Neural cell (in vitro differentiated cells): ENCODE measurements at regions not wholly inside any gene's neighbourhood (a gene's known extent, or its start where the extent isn't known, plus 50 kb on each side); places are given as distances from the start of the nearest gene placed in this dataset.

Source experiments
- H2AFZ ChIP-seq: fragments of 200-600, 300-800 bp; sonication (generic), shearing (Covaris generic); 2 replicates; pipeline ENCODE4 v1.6.0; 2014; ENCODE audit warnings: low read depth, mild to moderate bottlenecking, antibody characterized with exemption, low read length, moderate library complexity
- H3F3A ChIP-seq: fragments of 200-600 bp; shearing (Covaris generic); 2 replicates; pipeline ENCODE4 v1.6.1; 2016; ENCODE audit warnings: mild to moderate bottlenecking, moderate library complexity, mixed read lengths, antibody characterized with exemption, low read length; ENCODE audit not compliant: insufficient read depth, poor library complexity, severe bottlenecking
- H3K27ac ChIP-seq: fragments of 200-600, 300-800 bp; sonication (generic), shearing (Covaris generic); 2 replicates; pipeline ENCODE4 v1.5.1; 2014; ENCODE audit warnings: mild to moderate bottlenecking, low read length, moderate library complexity
- H3K27me3 ChIP-seq: fragments of 300-800, 200-600 bp; sonication (generic), shearing (Covaris generic); 2 replicates; pipeline ENCODE4 v1.6.0; 2014; ENCODE audit warnings: mild to moderate bottlenecking, low read depth, low read length, moderate library complexity; ENCODE audit not compliant: insufficient read depth
- H3K36me3 ChIP-seq: fragments of 300-800, 200-600 bp; sonication (generic), shearing (Covaris generic); 2 replicates; pipeline ENCODE4 v1.5.1; 2014; ENCODE audit warnings: mild to moderate bottlenecking, antibody characterized with exemption, low read length, moderate library complexity; ENCODE audit not compliant: insufficient read depth
- H3K4me2 ChIP-seq: fragments of 300-800, 200-600 bp; sonication (generic), shearing (Covaris generic); 2 replicates; pipeline ENCODE4 v1.6.0; 2014; ENCODE audit warnings: mild to moderate bottlenecking, low read length
- H3K4me3 ChIP-seq: fragments of 300-800, 200-600 bp; sonication (generic), shearing (Covaris generic); 2 replicates; pipeline ENCODE4 v1.5.1; 2014; ENCODE audit warnings: mild to moderate bottlenecking, low read length, moderate library complexity
- H3K79me2 ChIP-seq: fragments of 200-600 bp; shearing (Covaris generic); replicated peaks from 2 replicates; pipeline ENCODE4 v1.6.0; 2014; ENCODE audit warnings: mild to moderate bottlenecking, low read length, moderate library complexity; ENCODE audit not compliant: insufficient read depth
- H3K9ac ChIP-seq: fragments of 300-800, 200-600 bp; sonication (generic), shearing (Covaris generic); 2 replicates; pipeline ENCODE4 v1.6.1; 2016; ENCODE audit warnings: mild to moderate bottlenecking, low read length, mixed read lengths
- H3K9me2 ChIP-seq: fragments of 200-600 bp; shearing (Covaris generic); 2 replicates; pipeline ENCODE4 v1.6.1; 2016; ENCODE audit warnings: mild to moderate bottlenecking, low read length, mixed read lengths; ENCODE audit not compliant: insufficient read depth
- H3K9me3 ChIP-seq: fragments of 200-600, 300-800 bp; sonication (generic), shearing (Covaris generic); 2 replicates; pipeline ENCODE4 v1.6.1; 2016; ENCODE audit warnings: mild to moderate bottlenecking, mixed run types, low read length, moderate library complexity, mixed read lengths
- H4K20me1 ChIP-seq: fragments of 200-600 bp; shearing (Covaris generic); 2 replicates; pipeline ENCODE4 v1.6.1; 2016; ENCODE audit warnings: mild to moderate bottlenecking, mixed run types; ENCODE audit not compliant: insufficient read depth
- EP300 ChIP-seq: fragments of 450-650 bp; conservative IDR thresholded peaks from 2 replicates; pipeline ENCODE4 v1.6.1; 2014; ENCODE audit warnings: antibody characterized with exemption, mild to moderate bottlenecking, moderate library complexity; ENCODE audit not compliant: poor library complexity, severe bottlenecking
- EZH2 ChIP-seq: fragments of 200-600, 300-800 bp; shearing (Covaris generic), sonication (generic); IDR thresholded peaks from 2 replicates; pipeline ENCODE4 v1.6.1; 2014; ENCODE audit warnings: antibody characterized with exemption, low read length, borderline replicate concordance, mild to moderate bottlenecking; ENCODE audit not compliant: insufficient read depth, poor library complexity, severe bottlenecking
- MXI1 ChIP-seq: fragments of 450-650 bp; conservative IDR thresholded peaks from 2 replicates; pipeline ENCODE4 v1.6.1; 2014; ENCODE audit warnings: antibody characterized with exemption, mild to moderate bottlenecking; ENCODE audit not compliant: poor library complexity, severe bottlenecking
- POLR2AphosphoS5 ChIP-seq: IDR thresholded peaks from 2 replicates; pipeline ENCODE4 v1.6.1; 2012
- RAD21 ChIP-seq: fragments of 450-650 bp; conservative IDR thresholded peaks from 2 replicates; pipeline ENCODE4 v1.6.1; 2014; ENCODE audit warnings: antibody characterized with exemption, mild to moderate bottlenecking, moderate library complexity
- SMC3 ChIP-seq: fragments of 450-650 bp; conservative IDR thresholded peaks from 2 replicates; pipeline ENCODE4 v1.6.1; 2014; ENCODE audit warnings: antibody characterized with exemption, mild to moderate bottlenecking, moderate library complexity; ENCODE audit not compliant: poor library complexity
- TAF1 ChIP-seq: IDR thresholded peaks from 2 replicates; pipeline ENCODE4 v1.6.1; 2012; ENCODE audit warnings: low read depth
- TF ChIP-seq, protein P1 (sequence below): fragments of 450-650 bp; IDR thresholded peaks from 2 replicates; pipeline ENCODE4 v1.5.1; 2014; ENCODE audit warnings: antibody characterized with exemption, mild to moderate bottlenecking, moderate library complexity; ENCODE audit not compliant: poor library complexity, severe bottlenecking
- TF ChIP-seq, protein P2 (sequence below): IDR thresholded peaks from 2 replicates; pipeline ENCODE4 v1.6.1; 2012; ENCODE audit warnings: borderline replicate concordance

DNA sequence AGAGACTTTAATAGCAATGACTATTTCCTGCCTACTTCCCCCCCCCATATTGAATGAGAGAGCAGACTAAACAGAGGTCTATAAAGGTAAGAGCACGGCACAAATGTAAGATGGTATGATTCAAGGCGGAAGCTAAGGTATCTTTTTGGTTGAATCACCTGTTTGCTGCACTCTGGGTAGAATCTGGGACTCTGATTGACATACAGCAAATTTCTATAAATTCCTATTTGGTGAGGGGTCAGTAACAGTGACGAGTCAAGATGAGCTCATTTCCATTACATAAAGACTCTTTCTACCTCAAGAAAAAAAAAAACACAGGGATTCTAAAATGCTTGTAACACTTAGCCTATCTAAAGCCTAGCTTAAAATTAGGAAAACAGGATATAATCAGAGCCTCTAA, 297.3 kb downstream of the TNS1 start:
- H3K4me2 ChIP-seq, result no peak overlapping the region
- H3K4me3 ChIP-seq, result no peak overlapping the region

DNA sequence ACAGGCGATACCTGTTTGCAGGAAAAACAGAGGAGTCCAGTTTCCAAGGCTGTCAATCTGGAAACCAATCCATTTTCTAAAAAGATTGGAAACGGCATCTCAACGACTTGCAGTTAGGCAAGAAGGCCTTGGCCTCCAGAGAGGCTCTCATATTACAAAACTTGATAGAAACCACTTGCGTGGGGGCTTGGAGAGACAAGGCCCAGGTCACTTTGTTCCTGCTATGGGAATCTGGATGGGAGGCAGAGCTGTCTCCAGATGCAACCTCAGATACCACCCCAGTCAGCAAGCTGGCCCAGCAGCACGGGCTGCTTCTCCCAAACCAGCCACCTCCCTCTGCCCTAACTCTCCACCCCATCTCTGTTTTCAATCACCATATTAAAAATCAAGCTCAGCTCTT, 298.8 kb downstream of the TNS1 start:
- no peaks in the 10 kb centered on the region for H3K27me3 ChIP-seq
- H3K79me2 ChIP-seq, result no peaks in the 10 kb centered on the region
- H3K4me3 ChIP-seq, result no peak overlapping the region
- H3K9ac ChIP-seq, result no peak overlapping the region
- H3K9me3 ChIP-seq, result no peaks in the 10 kb centered on the region
- H3K4me2 ChIP-seq, result no peak overlapping the region
- no peak for TF ChIP-seq TAF1
- no peak for TF ChIP-seq SMC3
- TF ChIP-seq MXI1, result no peak
- TF ChIP-seq, protein P1, sequence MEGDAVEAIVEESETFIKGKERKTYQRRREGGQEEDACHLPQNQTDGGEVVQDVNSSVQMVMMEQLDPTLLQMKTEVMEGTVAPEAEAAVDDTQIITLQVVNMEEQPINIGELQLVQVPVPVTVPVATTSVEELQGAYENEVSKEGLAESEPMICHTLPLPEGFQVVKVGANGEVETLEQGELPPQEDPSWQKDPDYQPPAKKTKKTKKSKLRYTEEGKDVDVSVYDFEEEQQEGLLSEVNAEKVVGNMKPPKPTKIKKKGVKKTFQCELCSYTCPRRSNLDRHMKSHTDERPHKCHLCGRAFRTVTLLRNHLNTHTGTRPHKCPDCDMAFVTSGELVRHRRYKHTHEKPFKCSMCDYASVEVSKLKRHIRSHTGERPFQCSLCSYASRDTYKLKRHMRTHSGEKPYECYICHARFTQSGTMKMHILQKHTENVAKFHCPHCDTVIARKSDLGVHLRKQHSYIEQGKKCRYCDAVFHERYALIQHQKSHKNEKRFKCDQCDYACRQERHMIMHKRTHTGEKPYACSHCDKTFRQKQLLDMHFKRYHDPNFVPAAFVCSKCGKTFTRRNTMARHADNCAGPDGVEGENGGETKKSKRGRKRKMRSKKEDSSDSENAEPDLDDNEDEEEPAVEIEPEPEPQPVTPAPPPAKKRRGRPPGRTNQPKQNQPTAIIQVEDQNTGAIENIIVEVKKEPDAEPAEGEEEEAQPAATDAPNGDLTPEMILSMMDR, result no peak
- TF ChIP-seq POLR2AphosphoS5, result no peak
- no peak for TF ChIP-seq EP300
- TF ChIP-seq EZH2, result no peak
- TF ChIP-seq, protein P2, sequence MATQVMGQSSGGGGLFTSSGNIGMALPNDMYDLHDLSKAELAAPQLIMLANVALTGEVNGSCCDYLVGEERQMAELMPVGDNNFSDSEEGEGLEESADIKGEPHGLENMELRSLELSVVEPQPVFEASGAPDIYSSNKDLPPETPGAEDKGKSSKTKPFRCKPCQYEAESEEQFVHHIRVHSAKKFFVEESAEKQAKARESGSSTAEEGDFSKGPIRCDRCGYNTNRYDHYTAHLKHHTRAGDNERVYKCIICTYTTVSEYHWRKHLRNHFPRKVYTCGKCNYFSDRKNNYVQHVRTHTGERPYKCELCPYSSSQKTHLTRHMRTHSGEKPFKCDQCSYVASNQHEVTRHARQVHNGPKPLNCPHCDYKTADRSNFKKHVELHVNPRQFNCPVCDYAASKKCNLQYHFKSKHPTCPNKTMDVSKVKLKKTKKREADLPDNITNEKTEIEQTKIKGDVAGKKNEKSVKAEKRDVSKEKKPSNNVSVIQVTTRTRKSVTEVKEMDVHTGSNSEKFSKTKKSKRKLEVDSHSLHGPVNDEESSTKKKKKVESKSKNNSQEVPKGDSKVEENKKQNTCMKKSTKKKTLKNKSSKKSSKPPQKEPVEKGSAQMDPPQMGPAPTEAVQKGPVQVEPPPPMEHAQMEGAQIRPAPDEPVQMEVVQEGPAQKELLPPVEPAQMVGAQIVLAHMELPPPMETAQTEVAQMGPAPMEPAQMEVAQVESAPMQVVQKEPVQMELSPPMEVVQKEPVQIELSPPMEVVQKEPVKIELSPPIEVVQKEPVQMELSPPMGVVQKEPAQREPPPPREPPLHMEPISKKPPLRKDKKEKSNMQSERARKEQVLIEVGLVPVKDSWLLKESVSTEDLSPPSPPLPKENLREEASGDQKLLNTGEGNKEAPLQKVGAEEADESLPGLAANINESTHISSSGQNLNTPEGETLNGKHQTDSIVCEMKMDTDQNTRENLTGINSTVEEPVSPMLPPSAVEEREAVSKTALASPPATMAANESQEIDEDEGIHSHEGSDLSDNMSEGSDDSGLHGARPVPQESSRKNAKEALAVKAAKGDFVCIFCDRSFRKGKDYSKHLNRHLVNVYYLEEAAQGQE, result no peak
- no peak for TF ChIP-seq RAD21
- no peaks in the 10 kb centered on the region for H4K20me1 ChIP-seq
- H2AFZ ChIP-seq, result no peak overlapping the region
- H3K36me3 ChIP-seq, result no peaks in the 10 kb centered on the region
- H3K9me2 ChIP-seq, result no peaks in the 10 kb centered on the region
- no peak overlapping the region for H3K27ac ChIP-seq
- no peaks in the 10 kb centered on the region for H3F3A ChIP-seq

More for the DNA sequence above, 297.3 kb downstream of the TNS1 start:
- no peaks in the 10 kb centered on the region for H3K36me3 ChIP-seq
- no peaks in the 10 kb centered on the region for H4K20me1 ChIP-seq
- no peak overlapping the region for H3K27ac ChIP-seq
- H3K27me3 ChIP-seq, result no peaks in the 10 kb centered on the region
- TF ChIP-seq MXI1, result no peak
- no peak for TF ChIP-seq EZH2
- no peak for TF ChIP-seq RAD21
- TF ChIP-seq SMC3, result no peak
- TF ChIP-seq TAF1, result no peak
- no peak overlapping the region for H2AFZ ChIP-seq
- H3K9ac ChIP-seq, result no peak overlapping the region
- H3K9me2 ChIP-seq, result no peaks in the 10 kb centered on the region
- no peaks in the 10 kb centered on the region for H3K79me2 ChIP-seq
- no peaks in the 10 kb centered on the region for H3K9me3 ChIP-seq
- H3F3A ChIP-seq, result no peaks in the 10 kb centered on the region

DNA sequence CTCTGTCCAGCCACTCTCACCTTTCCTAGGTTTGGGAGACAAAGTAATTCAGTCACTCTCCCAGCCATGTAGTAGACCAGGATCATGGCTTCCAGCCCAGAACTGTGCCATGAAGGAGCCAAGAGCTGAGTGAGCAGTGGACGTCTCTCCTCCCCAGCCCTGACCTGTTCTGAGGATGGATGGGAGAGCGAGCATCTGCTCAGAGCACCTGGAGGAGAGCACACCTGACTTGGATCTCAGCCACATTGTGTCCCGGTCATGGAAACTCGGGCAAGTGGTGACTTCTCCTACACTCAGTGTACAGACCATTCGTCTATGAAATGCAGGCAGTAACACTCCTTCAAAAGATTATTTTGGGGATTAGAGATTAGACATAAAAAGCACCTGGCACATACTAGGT, 299.7 kb downstream of the TNS1 start:
- Histone ChIP-seq H3K4me3 (no peak overlapping the region), H3K9me3 (no peaks in the 10 kb centered on the region), H3K9me2 (no peaks in the 10 kb centered on the region), H3K9ac (no peak overlapping the region), H3K27me3 (no peaks in the 10 kb centered on the region), H3K4me2 (no peak overlapping the region), H4K20me1 (no peaks in the 10 kb centered on the region), H3K36me3 (no peaks in the 10 kb centered on the region), H2AFZ (no peak overlapping the region), H3K79me2 (no peaks in the 10 kb centered on the region), H3F3A (no peaks in the 10 kb centered on the region), H3K27ac (no peak overlapping the region)
- TF ChIP-seq TAF1 (no peak), EP300 (no peak), SMC3 (no peak), EZH2 (no peak), MXI1 (no peak), POLR2AphosphoS5 (no peak), RAD21 (no peak)
- TF ChIP-seq, protein P1, result no peak
- TF ChIP-seq, protein P2, result no peak
